Hepatocyte (in vitro differentiated cells): ENCODE measurements at regions not wholly inside any gene's neighbourhood (a gene's known extent, or its start where the extent isn't known, plus 50 kb on each side); places are given as distances from the start of the nearest gene placed in this dataset.

Source experiments
- DNase-seq: peaks from one replicate; pipeline ENCODE4 v3.0.0-alpha.2; 2016; ENCODE audit warnings: low spot score
- H2AFZ ChIP-seq: fragments of 200-600 bp; sonication (generic); 2 replicates; pipeline ENCODE4 v1.6.0; 2016; ENCODE audit warnings: antibody characterized with exemption, mild to moderate bottlenecking
- H3K27ac ChIP-seq: fragments of 200-600 bp; sonication (generic); 2 replicates; pipeline ENCODE4 v1.5.1; 2016; ENCODE audit warnings: mild to moderate bottlenecking
- H3K27me3 ChIP-seq: fragments of 200-600 bp; sonication (generic); 2 replicates; pipeline ENCODE4 v1.6.1; 2016
- H3K36me3 ChIP-seq: fragments of 200-600 bp; sonication (generic); replicated peaks from 2 replicates; pipeline ENCODE4 v1.5.1; 2016; ENCODE audit warnings: low read depth; ENCODE audit not compliant: insufficient read depth
- H3K4me1 ChIP-seq: fragments of 200-600 bp; sonication (generic); 2 replicates; pipeline ENCODE4 v1.5.1; 2016; ENCODE audit warnings: mild to moderate bottlenecking, moderate library complexity; ENCODE audit not compliant: insufficient read depth
- H3K4me2 ChIP-seq: fragments of 200-600 bp; sonication (generic); 2 replicates; pipeline ENCODE4 v1.6.0; 2016
- H3K4me3 ChIP-seq: fragments of 200-600 bp; sonication (generic); 2 replicates; pipeline ENCODE4 v1.5.1; 2016; ENCODE audit warnings: mild to moderate bottlenecking
- H3K79me2 ChIP-seq: fragments of 200-600 bp; sonication (generic); 2 replicates; pipeline ENCODE4 v1.6.0; 2017; ENCODE audit warnings: mild to moderate bottlenecking
- H3K9me2 ChIP-seq: fragments of 200-600 bp; sonication (generic); replicated peaks from 2 replicates; pipeline ENCODE4 v1.6.0; 2017; ENCODE audit warnings: mild to moderate bottlenecking; ENCODE audit not compliant: insufficient read depth
- H3K9me3 ChIP-seq: fragments of 200-600 bp; sonication (generic); 2 replicates; pipeline ENCODE4 v1.5.1; 2016; ENCODE audit warnings: low read depth, mild to moderate bottlenecking
- H4K20me1 ChIP-seq: fragments of 200-600 bp; sonication (generic); 2 replicates; pipeline ENCODE4 v1.6.0; 2016; ENCODE audit warnings: mild to moderate bottlenecking; ENCODE audit not compliant: insufficient read depth, poor library complexity, severe bottlenecking
- CTCF ChIP-seq: fragments of 200-600 bp; sonication (generic); IDR thresholded peaks from 2 replicates; pipeline ENCODE4 v1.5.1; 2016; ENCODE audit warnings: antibody characterized with exemption, mild to moderate bottlenecking; ENCODE audit not compliant: poor library complexity
- EZH2 ChIP-seq: fragments of 200-600 bp; sonication (generic); IDR thresholded peaks from 2 replicates; pipeline ENCODE4 v1.6.1; 2016; ENCODE audit warnings: antibody characterized with exemption, mild to moderate bottlenecking, borderline replicate concordance
- EZH2phosphoT487 ChIP-seq: fragments of 200-600 bp; sonication (generic); IDR thresholded peaks from one replicate; pipeline ENCODE4 v1.6.1; 2018; ENCODE audit warnings: antibody characterized with exemption, mild to moderate bottlenecking, low read depth, moderate library complexity; ENCODE audit not compliant: unreplicated experiment, severe bottlenecking
- WGBS: methylation state at CpG from one replicate; pipeline ENCODE4 v1.1.6; 2016; ENCODE audit warnings: low lambda C conversion rate; ENCODE audit errors: missing lambda C conversion rate; 5-methylcytosine and 5-hydroxymethylcytosine counted together

GRCh38 chr18:39485696-39486095 is 1920.1 kb upstream of the CELF4 start:
- WGBS = 0% methylated on average over 1 of the region's 1 CpG
- Histone ChIP-seq H3K4me1 (no peaks in the 10 kb centered on the region), H3K79me2 (no peaks in the 10 kb centered on the region), H3K9me2 (no peaks in the 10 kb centered on the region), H3K27ac (no peak overlapping the region), H3K4me3 (no peak overlapping the region), H4K20me1 (no peaks in the 10 kb centered on the region), H3K9me3 (no peaks in the 10 kb centered on the region), H3K36me3 (no peaks in the 10 kb centered on the region), H3K27me3 (no peaks in the 10 kb centered on the region), H3K4me2 (no peak overlapping the region), H2AFZ (no peak overlapping the region)
- DNase-seq = no peak
- TF ChIP-seq EZH2phosphoT487 (no peak), EZH2 (no peak), CTCF (no peak)

GRCh38 chr18:39481281-39481680 is 1915.7 kb upstream of the CELF4 start:
- whole genome bisulfite sequencing = 58% methylated on average over 4 of the region's 4 CpGs
- DNase-seq = no peak
- Histone ChIP-seq H3K79me2 (no peaks in the 10 kb centered on the region), H3K4me2 (no peak overlapping the region), H3K4me1 (no peaks in the 10 kb centered on the region), H3K27me3 (no peaks in the 10 kb centered on the region), H4K20me1 (no peaks in the 10 kb centered on the region), H3K27ac (no peak overlapping the region), H3K4me3 (no peak overlapping the region), H3K9me3 (no peaks in the 10 kb centered on the region), H3K36me3 (no peaks in the 10 kb centered on the region), H3K9me2 (no peaks in the 10 kb centered on the region), H2AFZ (no peak overlapping the region)
- TF ChIP-seq EZH2 (no peak), CTCF (no peak), EZH2phosphoT487 (no peak)

- no peaks in the 10 kb centered on the region for H3K36me3 ChIP-seq
Measured at GRCh38 chr18:39480494-39481195, 1915.0 kb upstream of the CELF4 start.

More at GRCh38 chr18:39480494-39481195, 1915.0 kb upstream of the CELF4 start:
- TF ChIP-seq EZH2 (no peak), EZH2phosphoT487 (no peak), CTCF (no peak)
- no peak for DNase-seq
- Histone ChIP-seq H4K20me1 (no peaks in the 10 kb centered on the region), H3K4me1 (no peaks in the 10 kb centered on the region), H3K9me3 (no peaks in the 10 kb centered on the region), H3K9me2 (no peaks in the 10 kb centered on the region), H2AFZ (no peak overlapping the region), H3K4me2 (no peak overlapping the region), H3K27ac (no peak overlapping the region), H3K79me2 (no peaks in the 10 kb centered on the region), H3K27me3 (no peaks in the 10 kb centered on the region), H3K4me3 (no peak overlapping the region)
- WGBS = 80% methylated on average over 4 of the region's 4 CpGs
